HG03442 (cell line): ENCODE measurements at regions not wholly inside any gene's neighbourhood (a gene's known extent, or its start where the extent isn't known, plus 50 kb on each side); places are given as distances from the start of the nearest gene placed in this dataset.

ENCODE experiments used
- ATAC-seq: cut with Tn5 transposase; IDR thresholded peaks from one replicate; pipeline ENCODE4 v1.9.1; 2021; ENCODE audit warnings: mild to moderate bottlenecking, moderate library complexity; ENCODE audit not compliant: unreplicated experiment

GRCh38 chr16:8199390-8199789 lies 390.9 kb downstream of the TMEM114 start:
- no peak for ATAC-seq

DNA sequence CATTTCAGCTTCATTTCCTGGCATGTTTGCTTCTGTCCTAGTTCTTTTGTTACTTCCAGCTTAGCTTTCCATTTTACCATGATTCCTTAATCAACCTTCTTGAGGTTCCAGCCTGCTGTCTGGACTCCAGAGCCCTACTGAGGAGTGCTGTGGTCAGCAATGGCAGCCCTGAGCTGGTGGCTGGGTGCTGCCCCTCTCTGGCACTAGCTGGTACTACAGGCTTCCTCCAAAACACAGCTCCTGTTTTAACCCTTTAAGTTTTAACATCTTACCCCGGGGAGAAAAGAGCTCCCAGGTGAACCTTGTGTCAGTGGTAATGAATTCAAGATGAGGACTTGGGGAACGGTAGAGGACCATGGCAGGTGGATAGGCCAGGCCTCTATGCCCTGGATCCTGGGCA lies 395.5 kb downstream of the TMEM114 start:
- no peak for ATAC-seq

DNA sequence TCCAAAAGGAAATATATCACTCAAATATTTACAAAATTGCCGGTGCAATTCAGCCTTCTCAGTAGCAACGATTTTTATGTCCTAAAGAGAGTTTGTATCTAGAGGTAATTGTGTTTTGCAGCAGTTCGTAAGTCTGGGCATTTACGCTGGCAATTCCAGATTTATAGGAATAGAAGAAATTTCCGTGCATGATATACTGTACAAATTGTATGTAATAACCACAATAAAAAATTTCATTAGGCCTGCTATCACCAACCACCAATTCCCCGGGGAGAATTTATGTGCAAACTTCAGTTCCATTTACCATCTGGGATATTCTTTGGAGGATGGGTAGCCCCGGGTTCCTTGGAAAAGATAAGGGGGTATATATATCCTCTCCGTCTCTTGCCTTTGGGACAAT lies 401.5 kb downstream of the TMEM114 start:
- no peak for ATAC-seq

- ATAC-seq: no peak
Measured at GRCh38 chr16:8187782-8188372, 402.4 kb downstream of the TMEM114 start.

DNA sequence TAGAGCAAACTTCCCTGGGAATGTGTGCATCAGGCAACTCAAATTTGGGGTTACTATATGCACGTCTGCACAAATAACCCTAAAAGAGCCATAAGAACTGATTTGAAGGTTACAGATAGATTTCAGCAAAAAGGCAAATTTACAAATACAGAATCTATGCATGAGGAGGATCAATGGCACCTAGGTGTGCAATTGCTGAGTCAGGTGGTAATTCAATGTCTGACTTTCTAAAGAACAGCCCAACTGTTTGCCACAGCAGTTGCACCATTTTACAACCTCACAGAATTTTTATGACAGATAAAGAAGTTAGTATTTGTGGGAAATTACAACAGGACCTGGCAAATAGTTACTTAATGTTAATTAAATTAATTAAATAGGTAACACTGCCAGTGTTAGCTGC lies 405.5 kb downstream of the TMEM114 start:
- no peak for ATAC-seq

- ATAC-seq: no peak
Measured at GRCh38 chr16:8183176-8184099, 406.9 kb downstream of the TMEM114 start.

- no peak for ATAC-seq
Measured at GRCh38 chr16:8182761-8183160, 407.6 kb downstream of the TMEM114 start.

GRCh38 chr16:8179615-8180014 lies 410.7 kb downstream of the TMEM114 start:
- ATAC-seq: no peak

GRCh38 chr16:8178271-8178670 lies 412.0 kb downstream of the TMEM114 start:
- ATAC-seq: no peak

GRCh38 chr16:8175411-8175810 lies 414.9 kb downstream of the TMEM114 start:
- ATAC-seq: no peak

DNA sequence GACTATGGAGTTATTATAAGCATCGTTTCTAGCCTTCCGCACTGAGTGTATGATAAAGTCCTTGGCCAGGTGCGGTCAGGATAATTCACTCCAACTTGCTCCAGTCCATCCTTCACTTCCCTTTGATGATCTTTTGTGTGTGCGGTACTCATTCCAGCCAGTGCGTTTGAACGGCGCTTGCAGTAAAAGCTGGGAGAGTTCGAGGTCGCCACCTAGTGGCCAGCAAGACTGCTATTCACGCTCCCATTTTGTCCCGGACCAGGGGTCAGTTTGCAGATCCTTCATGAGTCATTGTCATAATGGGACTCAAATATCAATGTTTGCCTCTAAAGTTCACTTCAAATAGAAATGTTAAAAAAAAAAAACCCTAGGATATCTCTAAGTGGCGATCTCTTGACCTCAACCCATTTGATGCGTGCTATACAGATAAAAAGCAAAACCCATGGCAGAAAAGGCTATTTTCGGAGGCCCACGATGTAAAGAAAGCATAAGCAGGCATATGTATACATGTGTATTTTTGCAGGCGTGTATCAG lies 417.1 kb downstream of the TMEM114 start:
- no peak for ATAC-seq

DNA sequence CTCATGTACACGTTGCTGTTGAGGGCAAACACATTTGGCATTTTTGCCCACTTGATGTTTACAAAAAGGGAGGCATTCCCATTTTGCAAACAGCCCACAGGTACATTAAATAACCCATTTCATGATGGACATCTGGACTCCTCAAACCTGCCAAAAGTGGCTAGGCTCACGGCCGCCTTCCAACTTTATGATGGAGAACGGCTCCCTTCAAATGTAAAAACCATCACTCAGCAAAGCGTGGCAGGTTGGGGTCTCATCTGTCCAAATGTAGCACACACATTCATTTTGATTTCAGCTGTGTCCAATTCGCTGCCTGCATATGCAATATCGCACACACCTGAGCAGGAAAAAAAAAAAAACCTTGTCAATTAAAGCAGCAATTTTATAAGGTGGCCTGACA lies 417.8 kb downstream of the TMEM114 start:
- no peak for ATAC-seq

DNA sequence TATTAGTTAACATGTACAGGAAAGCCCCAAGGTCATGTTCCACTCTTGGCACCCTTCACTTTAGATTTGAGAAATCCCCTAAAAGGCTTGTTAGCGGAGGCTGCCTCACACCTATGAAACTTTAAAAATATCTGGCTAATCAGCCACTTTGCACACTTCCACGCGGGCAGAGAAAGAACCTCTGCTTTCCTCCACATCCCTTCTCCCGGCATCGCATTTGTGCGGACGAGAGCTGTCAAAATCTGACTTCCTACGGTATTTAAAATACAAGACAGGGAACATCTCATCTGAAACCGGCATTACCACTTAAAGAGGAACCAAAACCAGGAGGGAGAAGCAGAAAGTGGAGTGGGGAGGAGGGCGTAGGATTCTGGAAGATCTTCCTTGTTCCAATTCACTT lies 422.3 kb downstream of the TMEM114 start:
- ATAC-seq: no peak

- no peak for ATAC-seq
Measured at GRCh38 chr16:8167436-8167835, 422.9 kb downstream of the TMEM114 start.

DNA sequence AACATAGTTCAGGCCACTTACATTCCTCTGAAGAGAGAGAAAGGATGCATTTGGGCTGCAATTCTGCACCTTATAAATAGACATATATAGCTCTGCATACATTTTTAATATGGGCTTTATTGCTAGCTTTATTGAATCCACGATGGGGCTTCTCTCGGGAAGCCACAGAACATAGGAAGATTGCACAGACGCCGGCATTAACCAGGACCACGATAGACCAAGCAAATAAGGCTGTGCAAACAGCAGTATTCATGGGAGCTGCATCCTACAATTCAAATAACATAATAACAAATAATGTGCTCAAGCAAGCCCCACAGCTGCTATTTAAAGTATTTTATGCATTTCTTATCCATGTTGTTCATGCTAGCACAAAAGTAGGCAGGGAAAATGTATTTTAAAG lies 432.3 kb downstream of the TMEM114 start:
- no peak for ATAC-seq

- ATAC-seq: no peak
Measured at GRCh38 chr16:8155275-8155674, 435.0 kb downstream of the TMEM114 start.

GRCh38 chr16:8146256-8147012 lies 443.9 kb downstream of the TMEM114 start:
- ATAC-seq: no peak

DNA sequence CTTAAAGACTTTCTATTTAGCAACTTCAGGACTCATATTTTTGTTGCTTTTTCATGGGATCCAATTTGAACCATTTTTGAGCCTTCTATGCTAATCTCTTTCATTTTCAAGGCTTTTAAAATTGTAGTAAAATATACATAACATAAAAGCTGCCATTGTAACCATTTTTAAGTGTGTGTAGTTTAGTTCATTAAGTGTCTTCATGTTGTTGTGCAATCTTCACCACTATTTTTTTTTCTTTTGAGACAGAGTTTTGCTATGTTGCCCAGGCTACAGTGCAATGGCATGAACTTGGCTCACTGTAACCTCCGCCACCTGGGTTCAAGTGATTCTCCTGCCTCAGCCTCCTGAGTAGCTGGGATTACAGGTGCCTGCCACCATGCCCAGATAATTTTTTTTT lies 451.6 kb downstream of the TMEM114 start:
- ATAC-seq: no peak

- no peak for ATAC-seq
Measured at GRCh38 chr16:8137606-8138005, 452.7 kb downstream of the TMEM114 start.

DNA sequence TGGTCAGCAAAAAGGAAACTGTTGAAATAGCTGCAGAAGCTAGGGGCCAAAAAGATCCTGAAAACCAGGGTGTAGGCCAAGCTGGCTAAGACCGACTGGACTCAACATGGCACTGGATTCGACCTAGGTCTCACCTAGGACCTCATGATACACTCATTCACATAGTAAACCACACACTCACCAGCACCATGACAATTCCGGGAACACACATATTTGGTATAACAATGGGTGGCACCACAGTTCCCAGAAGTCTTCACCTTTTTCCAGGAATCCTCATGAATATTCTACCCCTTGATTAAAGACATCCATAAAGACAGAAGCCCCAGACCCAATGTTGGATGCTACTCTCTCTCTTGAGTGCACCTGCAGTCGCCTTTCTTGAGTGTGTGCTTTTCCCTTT lies 460.1 kb downstream of the TMEM114 start:
- no peak for ATAC-seq

DNA sequence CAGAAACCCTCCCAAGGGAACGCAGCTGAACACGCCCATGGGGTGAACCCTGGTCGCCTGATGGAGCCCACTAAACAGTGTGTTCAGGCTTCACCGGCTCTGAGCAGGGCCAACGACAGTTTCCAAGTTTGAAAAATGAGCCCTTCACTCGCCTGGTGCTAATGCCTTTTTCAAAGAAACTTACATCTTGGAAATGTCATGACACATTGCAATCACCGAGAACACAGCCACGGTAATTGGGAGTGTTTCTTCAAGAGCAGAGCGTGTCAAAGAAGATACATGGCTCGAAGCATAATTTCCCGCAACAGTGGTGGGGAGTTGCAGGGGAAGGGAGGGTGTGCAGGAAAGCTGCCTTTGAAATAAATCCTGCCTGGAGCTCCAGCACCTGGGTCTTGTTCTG lies 463.2 kb downstream of the TMEM114 start:
- no peak for ATAC-seq
